Natural killer cell (primary cell): ENCODE measurements at regions not wholly inside any gene's neighbourhood (a gene's known extent, or its start where the extent isn't known, plus 50 kb on each side); places are given as distances from the start of the nearest gene placed in this dataset.

Source experiments
- ATAC-seq, 3 donors: fragments of 150-1000 bp in 2 of 3; fragments of 200-7000 bp in 1 of 3; cut with Tn5 transposase; 1 replicate in 1 of 3; 2 replicates in 2 of 3; pipeline ENCODE4 v1.10.0; 2021; ENCODE audit warnings: mild to moderate bottlenecking in 2 of 3, moderate library complexity in 2 of 3
- DNase-seq, 2 donors: peaks; one replicate each; pipeline versions ENCODE4 v3.0.0 to v3.0.0-alpha.2; 2013 to 2021; ENCODE audit warnings: mixed read lengths in 1 of 2
- H3K27ac ChIP-seq: one replicate; pipeline ENCODE4 v1.5.1; 2013; ENCODE audit warnings: mild to moderate bottlenecking, low read length
- H3K27me3 ChIP-seq: one replicate; pipeline ENCODE4 v1.6.1; 2013; ENCODE audit warnings: low read length; ENCODE audit not compliant: control insufficient read depth, insufficient read depth
- H3K36me3 ChIP-seq: one replicate; pipeline ENCODE4 v1.6.1; 2013; ENCODE audit warnings: low read length; ENCODE audit not compliant: control insufficient read depth, insufficient read depth
- H3K4me1 ChIP-seq: one replicate; pipeline ENCODE4 v1.6.1; 2013; ENCODE audit warnings: low read length; ENCODE audit not compliant: control insufficient read depth, insufficient read depth
- H3K4me3 ChIP-seq: one replicate; pipeline ENCODE4 v1.5.1; 2013; ENCODE audit warnings: low read length
- H3K9me3 ChIP-seq: one replicate; pipeline ENCODE4 v1.6.1; 2013; ENCODE audit warnings: low read length; ENCODE audit not compliant: control insufficient read depth, insufficient read depth
- H3K27ac Mint-ChIP-seq, 2 donors: one replicate each; pipeline ENCODE4 v1.8.0; 2022; ENCODE audit warnings: mild to moderate bottlenecking in 2 of 2, mixed read lengths in 2 of 2, moderate library complexity in 1 of 2
- H3K27me3 Mint-ChIP-seq, 2 donors: one replicate each; pipeline ENCODE4 v1.8.0; 2022; ENCODE audit warnings: low read depth in 2 of 2, mixed read lengths in 2 of 2
- H3K36me3 Mint-ChIP-seq: one replicate; pipeline ENCODE4 v1.8.0; 2022; ENCODE audit warnings: mixed read lengths
- H3K4me1 Mint-ChIP-seq, 2 donors: one replicate each; pipeline ENCODE4 v1.8.0; 2022; ENCODE audit warnings: mixed read lengths in 2 of 2
- H3K4me3 Mint-ChIP-seq: one replicate; pipeline ENCODE4 v1.8.0; 2022; ENCODE audit warnings: mild to moderate bottlenecking, moderate library complexity, mixed read lengths
- H3K9me3 Mint-ChIP-seq, 2 donors: one replicate each; pipeline ENCODE4 v1.8.0; 2022; ENCODE audit warnings: mixed read lengths in 2 of 2
- WGBS: methylation state at CpG from one replicate; pipeline ENCODE4 v1.1.7; 2013; ENCODE audit warnings: missing lambda C conversion rate; ENCODE audit not compliant: insufficient coverage; 5-methylcytosine and 5-hydroxymethylcytosine counted together
- intact Hi-C: fragments of 100-400 bp; cut with micrococcal nuclease; formaldehyde crosslinking; loops from one replicate; pipeline ENCODE4 v1.14.2; 2022
- TF ChIP-seq, protein P1 (sequence below): fragments of 200-600 bp; IDR thresholded peaks from one replicate; pipeline ENCODE4 v1.8.0; 2022; ENCODE audit warnings: antibody characterized with exemption

DNA sequence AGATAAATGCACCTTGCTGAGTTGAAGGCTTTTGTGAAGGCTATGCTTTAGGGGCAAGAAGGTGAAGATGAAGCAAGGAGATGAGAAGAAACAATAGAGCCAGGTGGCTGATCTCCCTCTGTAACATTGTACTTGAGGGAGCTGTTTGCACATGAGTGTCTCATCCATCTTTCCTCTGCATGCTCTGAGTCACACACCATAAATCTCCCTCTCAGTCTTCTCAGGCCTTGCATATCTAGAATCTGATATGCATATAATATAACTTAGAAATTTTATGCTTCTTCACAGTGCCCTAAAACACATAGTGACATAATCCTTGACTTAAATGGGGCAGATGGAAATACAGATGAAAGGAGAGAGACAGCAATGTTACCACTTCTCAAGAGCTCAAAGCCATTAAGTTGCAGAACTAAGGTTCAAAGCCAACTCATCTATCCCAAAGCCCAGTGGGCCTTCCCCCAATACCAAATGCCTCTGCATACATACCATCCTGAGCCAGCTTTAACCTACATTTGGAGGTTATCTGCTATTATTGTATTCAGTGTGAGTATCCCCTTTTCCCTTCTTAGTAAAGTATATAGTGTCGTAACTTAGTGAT lies 62.4 kb upstream of the STXBP5 start:
- H3K27me3 ChIP-seq: no peaks in the 10 kb centered on the region
- H3K36me3 ChIP-seq: no peaks in the 10 kb centered on the region
- TF ChIP-seq, protein P1, sequence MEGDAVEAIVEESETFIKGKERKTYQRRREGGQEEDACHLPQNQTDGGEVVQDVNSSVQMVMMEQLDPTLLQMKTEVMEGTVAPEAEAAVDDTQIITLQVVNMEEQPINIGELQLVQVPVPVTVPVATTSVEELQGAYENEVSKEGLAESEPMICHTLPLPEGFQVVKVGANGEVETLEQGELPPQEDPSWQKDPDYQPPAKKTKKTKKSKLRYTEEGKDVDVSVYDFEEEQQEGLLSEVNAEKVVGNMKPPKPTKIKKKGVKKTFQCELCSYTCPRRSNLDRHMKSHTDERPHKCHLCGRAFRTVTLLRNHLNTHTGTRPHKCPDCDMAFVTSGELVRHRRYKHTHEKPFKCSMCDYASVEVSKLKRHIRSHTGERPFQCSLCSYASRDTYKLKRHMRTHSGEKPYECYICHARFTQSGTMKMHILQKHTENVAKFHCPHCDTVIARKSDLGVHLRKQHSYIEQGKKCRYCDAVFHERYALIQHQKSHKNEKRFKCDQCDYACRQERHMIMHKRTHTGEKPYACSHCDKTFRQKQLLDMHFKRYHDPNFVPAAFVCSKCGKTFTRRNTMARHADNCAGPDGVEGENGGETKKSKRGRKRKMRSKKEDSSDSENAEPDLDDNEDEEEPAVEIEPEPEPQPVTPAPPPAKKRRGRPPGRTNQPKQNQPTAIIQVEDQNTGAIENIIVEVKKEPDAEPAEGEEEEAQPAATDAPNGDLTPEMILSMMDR: no peak
- WGBS: no CpG with 5 or more reads among the region's 1 CpG
- no peak overlapping the region for H3K4me3 ChIP-seq
- Mint-ChIP-seq H3K9me3 (no peaks in the 10 kb centered on the region), H3K36me3 (no peaks in the 10 kb centered on the region), H3K27ac (no peak overlapping the region), H3K27me3 (no peaks in the 10 kb centered on the region), H3K4me3 (no peak overlapping the region), H3K4me1 (no peaks in the 10 kb centered on the region)
- DNase-seq (no peak), ATAC-seq (no peak)
- intact Hi-C loops: no loop called here
- no peaks in the 10 kb centered on the region for H3K4me1 ChIP-seq
- no peak overlapping the region for H3K27ac ChIP-seq
- H3K9me3 ChIP-seq: no peaks in the 10 kb centered on the region

DNA sequence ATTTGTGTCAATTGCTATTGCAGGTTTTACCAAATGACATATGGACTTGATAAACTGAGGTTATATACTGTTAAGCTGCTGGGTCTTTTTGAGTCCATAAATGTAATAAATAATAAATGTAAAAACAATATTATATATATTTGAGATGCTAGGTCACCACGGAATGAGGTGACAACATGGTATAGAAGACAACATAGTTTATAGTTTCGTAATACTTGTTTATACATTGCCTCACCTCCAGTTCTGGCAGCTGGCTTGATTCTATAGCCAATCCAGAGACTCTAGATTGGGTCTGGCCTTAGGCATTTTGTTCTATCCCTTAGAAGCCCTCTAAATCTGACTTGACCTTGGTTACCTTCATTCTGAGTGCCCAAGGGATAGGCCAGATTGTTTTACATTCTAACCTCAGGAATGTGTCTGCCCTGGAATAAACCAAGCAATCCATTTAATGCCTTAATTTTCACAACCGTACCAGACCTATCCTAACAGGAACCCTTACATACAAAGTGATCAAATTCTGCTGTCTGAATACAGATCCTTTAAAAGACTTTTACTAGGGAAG lies 61.5 kb upstream of the STXBP5 start:
- H3K27ac ChIP-seq: no peak overlapping the region
- no peak for ATAC-seq
- no peaks in the 10 kb centered on the region for H3K9me3 ChIP-seq
- DNase-seq: no peak
- intact Hi-C loops: no loop called here
- H3K36me3 Mint-ChIP-seq: no peaks in the 10 kb centered on the region
- 95% methylated on average over 3 of the region's 3 CpGs for WGBS
- H3K4me1 Mint-ChIP-seq: no peaks in the 10 kb centered on the region
- no peaks in the 10 kb centered on the region for H3K36me3 ChIP-seq
- no peaks in the 10 kb centered on the region for H3K27me3 Mint-ChIP-seq
- no peak overlapping the region for H3K27ac Mint-ChIP-seq
- H3K4me1 ChIP-seq: no peaks in the 10 kb centered on the region
- TF ChIP-seq, protein P1: no peak
- H3K9me3 Mint-ChIP-seq: no peaks in the 10 kb centered on the region
- H3K27me3 ChIP-seq: no peaks in the 10 kb centered on the region
- H3K4me3 ChIP-seq: no peak overlapping the region
- no peak overlapping the region for H3K4me3 Mint-ChIP-seq

DNA sequence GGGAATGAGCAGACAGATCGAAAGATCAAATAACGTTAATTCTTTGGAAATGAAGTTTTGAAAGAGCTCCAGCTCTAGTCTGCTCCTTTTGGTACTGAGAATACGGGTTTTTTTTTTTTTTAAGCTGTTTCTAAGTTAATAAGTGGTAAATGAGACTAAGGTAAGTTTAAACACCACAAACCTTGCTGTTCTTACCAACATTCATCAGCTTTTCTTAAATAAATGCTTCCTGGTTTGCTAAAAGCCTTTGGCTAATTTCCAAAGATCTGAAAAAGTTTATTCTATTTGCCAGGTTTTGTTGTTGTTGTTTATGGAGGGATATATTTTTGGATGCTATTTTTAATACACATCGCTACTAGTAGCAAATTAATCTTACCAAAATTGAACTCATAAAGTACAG lies 55.1 kb upstream of the STXBP5 start:
- WGBS: 78% methylated on average over 3 of the region's 4 CpGs
- no peaks in the 10 kb centered on the region for H3K9me3 ChIP-seq
- DNase-seq (no peak), ATAC-seq (no peak)
- H3K27ac ChIP-seq: no peak overlapping the region
- Mint-ChIP-seq H3K9me3 (peaks cover 0 to 3% of the 10 kb centered on the region in 2 donors), H3K27me3 (peaks cover 10 to 11% of the 10 kb centered on the region in 2 donors), H3K4me3 (no peak overlapping the region), H3K36me3 (no peaks in the 10 kb centered on the region), H3K27ac (no peak overlapping the region), H3K4me1 (no peaks in the 10 kb centered on the region)
- no peaks in the 10 kb centered on the region for H3K27me3 ChIP-seq
- intact Hi-C loops: no loop called here
- no peak overlapping the region for H3K4me3 ChIP-seq
- TF ChIP-seq, protein P1: no peak
- no peaks in the 10 kb centered on the region for H3K4me1 ChIP-seq
- H3K36me3 ChIP-seq: no peaks in the 10 kb centered on the region

DNA sequence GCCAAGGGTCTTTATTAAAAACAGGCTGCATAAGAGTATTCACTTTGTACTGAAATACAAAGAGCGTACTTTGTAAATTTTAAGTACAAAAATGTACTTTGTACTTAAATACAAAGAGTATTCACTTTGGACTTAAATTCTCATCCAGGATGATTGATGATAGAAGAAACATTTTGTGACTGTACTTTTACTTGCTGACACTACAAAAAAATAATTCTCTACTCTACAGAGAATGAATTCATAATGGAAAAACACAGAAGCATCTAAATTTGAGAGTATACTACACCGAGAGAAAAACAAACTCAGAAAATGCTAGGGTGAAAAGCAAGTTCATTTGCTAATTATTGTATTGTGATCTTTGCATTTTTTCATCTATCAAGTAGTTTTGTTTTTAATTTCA lies 54.4 kb upstream of the STXBP5 start:
- H3K4me1 ChIP-seq: no peaks in the 10 kb centered on the region
- H3K27ac ChIP-seq: no peak overlapping the region
- Mint-ChIP-seq H3K27me3 (peaks cover 10 to 11% of the 10 kb centered on the region in 2 donors), H3K4me1 (no peaks in the 10 kb centered on the region), H3K27ac (no peak overlapping the region), H3K9me3 (peaks cover 0 to 3% of the 10 kb centered on the region in 2 donors), H3K4me3 (no peak overlapping the region), H3K36me3 (no peaks in the 10 kb centered on the region)
- no peak overlapping the region for H3K4me3 ChIP-seq
- H3K9me3 ChIP-seq: no peaks in the 10 kb centered on the region
- H3K36me3 ChIP-seq: no peaks in the 10 kb centered on the region
- TF ChIP-seq, protein P1: no peak
- no peak for DNase-seq
- WGBS: no CpG with 5 or more reads among the region's 2 CpGs
- ATAC-seq: no peak
- no peaks in the 10 kb centered on the region for H3K27me3 ChIP-seq
- intact Hi-C loops: no loop called here
